IMR-90 (cell line): ENCODE measurements at regions not wholly inside any gene's neighbourhood (a gene's known extent, or its start where the extent isn't known, plus 50 kb on each side); places are given as distances from the start of the nearest gene placed in this dataset.

Experiments
- ATAC-seq: fragments of 200-7000 bp; cut with Tn5 transposase; 2 replicates; pipeline ENCODE4 v1.9.1; 2020; ENCODE audit warnings: low read depth, mild to moderate bottlenecking, moderate library complexity
- BruUV-seq: library from RNA; stranded (reverse); fragments of 400-500 nt; replicated peaks from 2 replicates; lab custom pipeline; 2021; lab: Mats Ljungman, UMichigan
- CTCF ChIA-PET: fragments of 300-600 bp; formaldehyde crosslinking; extraction: SDS; loops from one replicate; lab custom pipeline; 2021; ENCODE audit warnings: antibody characterized with exemption; lab: Yijun Ruan, JAX
- POLR2A ChIA-PET: fragments of 300-600 bp; sonication (Branson Sonifier 250); formaldehyde crosslinking; loops from one replicate; lab custom pipeline; 2022; ENCODE audit warnings: antibody characterized with exemption; ENCODE audit not compliant: unreplicated experiment; lab: Charles Lee
- DNase-seq: peaks from one replicate; pipeline ENCODE4 v3.0.0; 2013
- H2AFZ ChIP-seq: replicated peaks from 2 replicates; pipeline ENCODE3; 2013; ENCODE audit warnings: low read length, mild to moderate bottlenecking; ENCODE audit not compliant: poor library complexity
- H2AK5ac ChIP-seq: 2 replicates; pipeline ENCODE4 v1.6.1; 2013; ENCODE audit warnings: low read depth, low read length, inconsistent platforms
- H2AK9ac ChIP-seq: replicated peaks from 2 replicates; pipeline ENCODE3; 2013; ENCODE audit warnings: mild to moderate bottlenecking, low read depth, low read length, moderate library complexity; ENCODE audit not compliant: poor library complexity
- H2BK120ac ChIP-seq: 2 replicates; pipeline ENCODE4 v1.6.1; 2013; ENCODE audit warnings: low read depth, low read length, inconsistent platforms
- H2BK15ac ChIP-seq: 3 replicates; pipeline ENCODE4 v1.6.1; 2013; ENCODE audit warnings: low read depth, low read length, inconsistent platforms
- H2BK20ac ChIP-seq: 2 replicates; pipeline ENCODE4 v1.6.1; 2013; ENCODE audit warnings: low read depth, mild to moderate bottlenecking, inconsistent platforms, low read length, moderate library complexity
- H2BK5ac ChIP-seq: 2 replicates; pipeline ENCODE4 v1.6.1; 2013; ENCODE audit warnings: mild to moderate bottlenecking, low read depth, low read length, inconsistent platforms; ENCODE audit not compliant: poor library complexity, severe bottlenecking
- H3K14ac ChIP-seq: replicated peaks from 2 replicates; pipeline ENCODE4 v1.6.1; 2013; ENCODE audit warnings: low read depth, low read length, inconsistent platforms
- H3K18ac ChIP-seq: 2 replicates; pipeline ENCODE4 v1.6.1; 2013; ENCODE audit warnings: low read depth, low read length, control low read depth
- H3K23ac ChIP-seq: 2 replicates; pipeline ENCODE4 v1.6.1; 2013; ENCODE audit warnings: low read depth, low read length, inconsistent platforms
- H3K27ac ChIP-seq: 2 replicates; pipeline ENCODE4 v1.5.1; 2013; ENCODE audit warnings: mild to moderate bottlenecking, control low read depth, low read length; ENCODE audit not compliant: insufficient read depth
- H3K27me3 ChIP-seq: 2 replicates; pipeline ENCODE4 v1.6.1; 2013; ENCODE audit warnings: low read length; ENCODE audit not compliant: control insufficient read depth, insufficient read depth
- H3K36me3 ChIP-seq: 2 replicates; pipeline ENCODE4 v1.6.1; 2013; ENCODE audit warnings: low read length, mixed read lengths; ENCODE audit not compliant: control insufficient read depth, insufficient read depth
- H3K4ac ChIP-seq: 2 replicates; pipeline ENCODE4 v1.6.1; 2013; ENCODE audit warnings: low read depth, low read length, inconsistent platforms
- H3K4me1 ChIP-seq: 2 replicates; pipeline ENCODE4 v1.6.1; 2013; ENCODE audit warnings: low read length, mixed read lengths; ENCODE audit not compliant: control insufficient read depth, insufficient read depth
- H3K4me2 ChIP-seq: 2 replicates; pipeline ENCODE4 v1.6.1; 2013; ENCODE audit warnings: low read depth, mild to moderate bottlenecking, control low read depth, low read length, moderate library complexity
- H3K4me3 ChIP-seq: 2 replicates; pipeline ENCODE4 v1.5.1; 2013; ENCODE audit warnings: low read depth, mild to moderate bottlenecking, control low read depth, low read length, moderate library complexity; ENCODE audit not compliant: insufficient read depth
- H3K56ac ChIP-seq: 2 replicates; pipeline ENCODE4 v1.6.1; 2013; ENCODE audit warnings: low read length, inconsistent platforms; ENCODE audit not compliant: insufficient read depth; ENCODE audit errors: extremely low read depth
- H3K79me1 ChIP-seq, 2 experiments: 2 replicates each; pipeline ENCODE4 v1.6.1; 2013; ENCODE audit warnings: low read length in 2 of 2, inconsistent platforms in 1 of 2, low read depth in 1 of 2
- H3K9ac ChIP-seq: 2 replicates; pipeline ENCODE4 v1.6.1; 2013; ENCODE audit warnings: low read depth, low read length, control low read depth
- H3K9me1 ChIP-seq: 2 replicates; pipeline ENCODE4 v1.6.1; 2013; ENCODE audit warnings: low read length, inconsistent platforms; ENCODE audit not compliant: insufficient read depth
- H3K9me3 ChIP-seq: 2 replicates; pipeline ENCODE4 v1.6.1; 2013; ENCODE audit warnings: low read length; ENCODE audit not compliant: control insufficient read depth, insufficient read depth
- H4K20me1 ChIP-seq: 2 replicates; pipeline ENCODE4 v1.6.1; 2013; ENCODE audit warnings: low read length, inconsistent platforms; ENCODE audit not compliant: insufficient read depth
- H4K5ac ChIP-seq: 2 replicates; pipeline ENCODE4 v1.6.1; 2013; ENCODE audit warnings: mild to moderate bottlenecking, low read depth, low read length, control low read depth
- H4K8ac ChIP-seq, 2 experiments: 2 replicates each; pipeline ENCODE4 v1.6.1; 2013; ENCODE audit warnings: low read depth in 2 of 2, low read length in 2 of 2, control low read depth in 1 of 2, inconsistent platforms in 1 of 2
- H4K91ac ChIP-seq: 2 replicates; pipeline ENCODE4 v1.6.1; 2013; ENCODE audit warnings: low read depth, low read length, inconsistent platforms; ENCODE audit not compliant: insufficient read depth
- BHLHE40 ChIP-seq: fragments of 150-350 bp; IDR thresholded peaks from 2 replicates; pipeline ENCODE4 v1.6.1; 2016; ENCODE audit warnings: mild to moderate bottlenecking, low read depth, low read length
- CEBPB ChIP-seq: IDR thresholded peaks from 2 replicates; pipeline ENCODE4 v1.6.1; 2012; ENCODE audit warnings: low read depth, low read length, improper control_type of control experiment
- CHD1 ChIP-seq: IDR thresholded peaks from 2 replicates; pipeline ENCODE4 v1.6.1; 2012; ENCODE audit warnings: low read depth, low read length, improper control_type of control experiment
- CTCF ChIP-seq: conservative IDR thresholded peaks from 2 replicates; pipeline ENCODE4 v1.5.1; 2012; ENCODE audit warnings: mild to moderate bottlenecking, low read depth, low read length, improper control_type of control experiment
- ELK1 ChIP-seq: fragments of 150-350 bp; IDR thresholded peaks from 2 replicates; pipeline ENCODE4 v1.6.1; 2016; ENCODE audit warnings: low read depth, mild to moderate bottlenecking, low read length, moderate library complexity, borderline replicate concordance
- FOS ChIP-seq: fragments of 150-350 bp; IDR thresholded peaks from 2 replicates; pipeline ENCODE4 v1.6.1; 2016; ENCODE audit warnings: low read depth, low read length
- MAFK ChIP-seq: IDR thresholded peaks from 2 replicates; pipeline ENCODE4 v1.6.1; 2012; ENCODE audit warnings: low read depth, low read length, improper control_type of control experiment
- MAZ ChIP-seq: IDR thresholded peaks from 2 replicates; pipeline ENCODE4 v1.6.1; 2012; ENCODE audit warnings: low read depth, mild to moderate bottlenecking, low read length, improper control_type of control experiment, moderate library complexity, borderline replicate concordance
- MXI1 ChIP-seq: IDR thresholded peaks from 2 replicates; pipeline ENCODE4 v1.6.1; 2012; ENCODE audit warnings: low read depth, mild to moderate bottlenecking, low read length, moderate library complexity, borderline replicate concordance
- NFE2L2 ChIP-seq: fragments of 150-350 bp; IDR thresholded peaks from 2 replicates; pipeline ENCODE4 v1.6.1; 2016; ENCODE audit warnings: low read depth, mild to moderate bottlenecking, low read length
- POLR2A ChIP-seq: IDR thresholded peaks from 2 replicates; pipeline ENCODE4 v1.6.1; 2012; ENCODE audit warnings: mild to moderate bottlenecking, low read depth, low read length
- RAD21 ChIP-seq: IDR thresholded peaks from 2 replicates; pipeline ENCODE4 v1.6.1; 2012; ENCODE audit warnings: low read length, improper control_type of control experiment
- RCOR1 ChIP-seq: IDR thresholded peaks from 2 replicates; pipeline ENCODE4 v1.6.1; 2012; ENCODE audit warnings: mild to moderate bottlenecking, low read length, improper control_type of control experiment; ENCODE audit not compliant: insufficient replicate concordance
- RFX5 ChIP-seq: IDR thresholded peaks from 2 replicates; pipeline ENCODE4 v1.8.0; 2012; ENCODE audit warnings: low read depth, mild to moderate bottlenecking, low read length, moderate library complexity
- SMC3 ChIP-seq: fragments of 150-350 bp; IDR thresholded peaks from 2 replicates; pipeline ENCODE4 v1.6.1; 2016; ENCODE audit warnings: low read depth, mild to moderate bottlenecking, antibody characterized with exemption, low read length, moderate library complexity
- USF2 ChIP-seq: fragments of 150-350 bp; IDR thresholded peaks from 2 replicates; pipeline ENCODE4 v1.6.1; 2017; ENCODE audit warnings: mild to moderate bottlenecking, antibody characterized with exemption, low read length, low read depth
- WGBS, 2 experiments: methylation state at CpG; one replicate each; pipeline versions ENCODE4 v1.1.5 to v1.1.7; 2013; ENCODE audit warnings: missing lambda C conversion rate in 2 of 2; ENCODE audit not compliant: insufficient read length in 1 of 2; ENCODE audit errors: extremely low coverage in 2 of 2; 5-methylcytosine and 5-hydroxymethylcytosine counted together
- dilution Hi-C: fragments of 300-500 bp; cut with HindIII; formaldehyde crosslinking; loops from one replicate; pipeline ENCODE4 v1.14.3; 2018; ENCODE audit warnings: low sequenced_read_pairs; ENCODE audit not compliant: unreplicated experiment
- in situ Hi-C: fragments of 300-500 bp; cut with MboI; formaldehyde crosslinking; loops from 3 replicates; pipeline ENCODE4 v1.14.3; 2019; ENCODE audit warnings: low sequenced_read_pairs, inconsistent platforms, mixed read lengths
- intact Hi-C: fragments of 100-400 bp; cut with micrococcal nuclease; formaldehyde crosslinking; loops from 2 replicates; pipeline ENCODE4 v1.10.0; 2022

- no peaks in the 10 kb centered on the region for H3K36me3 ChIP-seq
- no peak overlapping the region for H2BK120ac ChIP-seq
- dilution Hi-C loops (no loop called here), in situ Hi-C loops (no loop called here), intact Hi-C loops (no loop called here)
- no peaks in the 10 kb centered on the region for H3K27me3 ChIP-seq
- H3K4ac ChIP-seq, result no peak overlapping the region
- no peak overlapping the region for H2BK5ac ChIP-seq
- no peak overlapping the region for H2AK9ac ChIP-seq
- TF ChIP-seq BHLHE40, result no peak
- no peak for TF ChIP-seq RCOR1
- TF ChIP-seq MAZ, result no peak
- no peak for TF ChIP-seq RAD21
- no peak for TF ChIP-seq RFX5
- TF ChIP-seq NFE2L2, result no peak
- TF ChIP-seq CEBPB, result no peak
- TF ChIP-seq MXI1, result no peak
- no peak for TF ChIP-seq FOS
- no peak for TF ChIP-seq ELK1
- TF ChIP-seq CHD1, result no peak
- no peak for TF ChIP-seq SMC3
- no peak for TF ChIP-seq CTCF
- no peak for TF ChIP-seq POLR2A
- TF ChIP-seq USF2, result no peak
- no peak for TF ChIP-seq MAFK
- H3K27ac ChIP-seq, result no peak overlapping the region
- no peak overlapping the region for H2BK20ac ChIP-seq
- no peak overlapping the region for H3K4me3 ChIP-seq
- DNase-seq (no peak), ATAC-seq (no peak)
- H3K9ac ChIP-seq, result no peak overlapping the region
- no peak overlapping the region for H2AFZ ChIP-seq
- no peak overlapping the region for H4K5ac ChIP-seq
- H3K9me1 ChIP-seq, result no peaks in the 10 kb centered on the region
- no peak overlapping the region for H2AK5ac ChIP-seq
- no peak overlapping the region for H3K4me2 ChIP-seq
- H3K14ac ChIP-seq, result no peak overlapping the region
- H3K23ac ChIP-seq, result no peak overlapping the region
- H3K4me1 ChIP-seq, result no peaks in the 10 kb centered on the region
- no CpG with 5 or more reads among the region's 2 CpGs for WGBS, 2 experiments
- no TSS peak for BruUV-seq
- CTCF ChIA-PET, result no interaction called here
- no peaks in the 10 kb centered on the region for H3K79me1 ChIP-seq
- no peak overlapping the region for H2BK15ac ChIP-seq
- no peak overlapping the region for H3K18ac ChIP-seq
- H4K20me1 ChIP-seq, result no peaks in the 10 kb centered on the region
- POLR2A ChIA-PET, result no interaction called here
- H4K91ac ChIP-seq, result no peak overlapping the region
- H4K8ac ChIP-seq, result no peak overlapping the region
- no peak overlapping the region for H3K56ac ChIP-seq
- H3K9me3 ChIP-seq, result no peaks in the 10 kb centered on the region
Measured at GRCh38 chrX:86981326-86981879, 536.2 kb upstream of the KLHL4 start.
